ENCODE measurements at regions not wholly inside any gene's neighbourhood (a gene's known extent, or its start where the extent isn't known, plus 50 kb on each side); places are given as distances from the start of the nearest gene placed in this dataset.

DNA sequence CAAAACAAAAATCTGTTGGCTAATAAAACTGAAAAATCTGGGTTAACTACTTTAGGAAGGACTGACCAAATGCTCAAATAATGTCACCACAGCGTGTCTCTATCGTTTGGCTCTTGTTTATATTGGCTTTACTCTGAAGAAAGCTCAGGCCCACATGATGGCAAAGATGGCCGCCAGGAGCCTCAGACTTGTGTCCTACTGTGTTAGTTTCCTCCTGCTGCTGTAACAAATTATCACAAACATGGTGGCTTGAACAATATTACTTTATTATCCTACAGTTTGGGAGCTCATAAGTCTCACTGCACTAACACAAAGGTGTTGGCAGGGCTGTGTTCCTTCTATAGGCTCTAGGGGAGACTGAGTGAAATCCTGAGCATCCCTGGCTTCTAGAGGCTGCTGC lies 303.0 kb downstream of the DAD1 start:
- ATAC-seq (ENCODE audit: low read depth) (no peak), DNase-seq (no peak)
- no peak overlapping the region for H3K9ac ChIP-seq (ENCODE audit: low read length)
- intact Hi-C loops (cut with micrococcal nuclease): no loop called here
- H3K4me1 ChIP-seq (ENCODE audit: control insufficient read depth in 2 of 2, insufficient read depth in 2 of 2, low read length in 2 of 2): peaks cover 19 to 21% of the 10 kb centered on the region in 2 donors
- no peaks in the 10 kb centered on the region for H3K36me3 ChIP-seq (replicated peaks in 1 of 2; ENCODE audit: control extremely low read depth in 1 of 2, control insufficient read depth in 1 of 2, extremely low read depth in 1 of 2, insufficient read depth in 2 of 2, low read length in 1 of 2)
- 95% methylated on average over 2 of the region's 3 CpGs for WGBS (ENCODE audit: insufficient coverage)
- POLR2A ChIA-PET: no interaction called here
- Mint-ChIP-seq H3K9me3 (ENCODE audit: insufficient read depth) (no peaks in the 10 kb centered on the region), H3K4me1 (peaks cover 27% of the 10 kb centered on the region), H3K27ac (no peak overlapping the region), H3K4me3 (no peak overlapping the region), H3K27me3 (no peaks in the 10 kb centered on the region)
- CTCF ChIA-PET: interaction anchor here (1.0 kb wide), 1 partner anchor 9 kb away, joined by 4 read pairs; no protein-coding TSS in a partner anchor
- peaks cover 0 to 3% (median 1%) of the 10 kb centered on the region in 4 experiments for H3K27me3 ChIP-seq (replicated peaks in 1 of 4; ENCODE audit: control extremely low read depth in 1 of 4, control insufficient read depth in 3 of 4, insufficient read depth in 4 of 4, low read length in 3 of 4)
- H3K27ac ChIP-seq (ENCODE audit: low read length in 2 of 2): no peak overlapping the region
- H4K20me1 ChIP-seq (ENCODE audit: control insufficient read depth, insufficient read depth, low read length, poor library complexity, severe bottlenecking): no peaks in the 10 kb centered on the region
- TF ChIP-seq EZH2 (IDR thresholded peaks at IDR 0.05; ENCODE audit: borderline replicate concordance, insufficient read depth, low read depth, low read length, poor library complexity, severe bottlenecking): no peak
- TF ChIP-seq, protein P1, sequence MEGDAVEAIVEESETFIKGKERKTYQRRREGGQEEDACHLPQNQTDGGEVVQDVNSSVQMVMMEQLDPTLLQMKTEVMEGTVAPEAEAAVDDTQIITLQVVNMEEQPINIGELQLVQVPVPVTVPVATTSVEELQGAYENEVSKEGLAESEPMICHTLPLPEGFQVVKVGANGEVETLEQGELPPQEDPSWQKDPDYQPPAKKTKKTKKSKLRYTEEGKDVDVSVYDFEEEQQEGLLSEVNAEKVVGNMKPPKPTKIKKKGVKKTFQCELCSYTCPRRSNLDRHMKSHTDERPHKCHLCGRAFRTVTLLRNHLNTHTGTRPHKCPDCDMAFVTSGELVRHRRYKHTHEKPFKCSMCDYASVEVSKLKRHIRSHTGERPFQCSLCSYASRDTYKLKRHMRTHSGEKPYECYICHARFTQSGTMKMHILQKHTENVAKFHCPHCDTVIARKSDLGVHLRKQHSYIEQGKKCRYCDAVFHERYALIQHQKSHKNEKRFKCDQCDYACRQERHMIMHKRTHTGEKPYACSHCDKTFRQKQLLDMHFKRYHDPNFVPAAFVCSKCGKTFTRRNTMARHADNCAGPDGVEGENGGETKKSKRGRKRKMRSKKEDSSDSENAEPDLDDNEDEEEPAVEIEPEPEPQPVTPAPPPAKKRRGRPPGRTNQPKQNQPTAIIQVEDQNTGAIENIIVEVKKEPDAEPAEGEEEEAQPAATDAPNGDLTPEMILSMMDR (IDR thresholded peaks at IDR 0.05): no peak
- no peaks in the 10 kb centered on the region for H3K79me2 ChIP-seq (ENCODE audit: control insufficient read depth, insufficient read depth, low read length)
- H3K4me3 ChIP-seq (ENCODE audit: control extremely low read depth in 1 of 5, extremely low read depth in 1 of 5, insufficient read depth in 1 of 5, low read depth in 2 of 5, low read length in 4 of 5): no peak overlapping the region
- no peak overlapping the region for H2AFZ ChIP-seq (ENCODE audit: insufficient read depth, low read depth, low read length, poor library complexity, severe bottlenecking)
- H3K4me2 ChIP-seq (replicated peaks; ENCODE audit: low read depth, low read length, poor library complexity, severe bottlenecking): no peak overlapping the region
- H3K9me3 ChIP-seq (ENCODE audit: control extremely low read depth in 1 of 3, control insufficient read depth in 2 of 3, insufficient read depth in 1 of 3, low read length in 2 of 3): no peaks in the 10 kb centered on the region

DNA sequence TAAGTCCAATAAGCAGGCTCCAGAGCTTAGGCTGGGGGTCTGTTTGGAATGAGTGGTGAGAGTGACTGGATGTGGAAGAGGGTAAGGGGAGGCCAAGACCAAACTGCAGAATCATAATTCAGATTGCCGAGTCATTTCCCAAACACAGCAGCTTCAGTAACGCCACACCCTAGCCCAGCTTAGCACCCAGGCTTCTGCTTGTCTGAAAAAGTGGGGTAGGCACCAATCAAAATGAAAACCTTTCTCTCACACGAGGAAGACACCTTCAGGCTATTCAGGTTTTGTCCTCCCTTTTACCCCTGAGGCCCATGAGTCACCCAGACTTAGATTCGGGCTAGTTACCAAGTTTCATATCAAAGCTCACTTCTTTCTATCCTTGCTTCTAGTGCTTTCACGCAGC lies 306.1 kb downstream of the DAD1 start:
- POLR2A ChIA-PET: no interaction called here
- H4K20me1 ChIP-seq (ENCODE audit: control insufficient read depth, insufficient read depth, low read length, poor library complexity, severe bottlenecking): no peaks in the 10 kb centered on the region
- intact Hi-C loops (cut with micrococcal nuclease): loop anchor here (1.0 kb wide), 1 partner anchor 55 kb away; no protein-coding TSS in a partner anchor
- CTCF ChIA-PET: interaction anchor here (1.0 to 1.8 kb wide), 3 partner anchors 9 to 20 kb away, joined by 3 to 7 read pairs (median 5); no protein-coding TSS in a partner anchor
- no peaks in the 10 kb centered on the region for H3K79me2 ChIP-seq (ENCODE audit: control insufficient read depth, insufficient read depth, low read length)
- no peak overlapping the region for H3K9ac ChIP-seq (ENCODE audit: low read length)
- H3K27ac Mint-ChIP-seq: no peak overlapping the region
- no peaks in the 10 kb centered on the region for H3K27me3 Mint-ChIP-seq
- peaks cover 33% of the 10 kb centered on the region for H3K4me1 Mint-ChIP-seq
- H3K9me3 ChIP-seq (ENCODE audit: control extremely low read depth in 1 of 3, control insufficient read depth in 2 of 3, insufficient read depth in 1 of 3, low read length in 2 of 3): no peaks in the 10 kb centered on the region
- 44% methylated on average over 3 of the region's 5 CpGs for WGBS (ENCODE audit: insufficient coverage)
- no peaks in the 10 kb centered on the region for H3K9me3 Mint-ChIP-seq (ENCODE audit: insufficient read depth)
- H3K36me3 ChIP-seq (replicated peaks in 1 of 2; ENCODE audit: control extremely low read depth in 1 of 2, control insufficient read depth in 1 of 2, extremely low read depth in 1 of 2, insufficient read depth in 2 of 2, low read length in 1 of 2): no peaks in the 10 kb centered on the region
- DNase-seq (no peak), ATAC-seq (ENCODE audit: low read depth) (no peak)
- peak overlapping the region; percentile 7 for H3K4me2 ChIP-seq (replicated peaks; ENCODE audit: low read depth, low read length, poor library complexity, severe bottlenecking)
- no peak overlapping the region for H2AFZ ChIP-seq (ENCODE audit: insufficient read depth, low read depth, low read length, poor library complexity, severe bottlenecking)
- no peak overlapping the region for H3K27ac ChIP-seq (ENCODE audit: low read length in 2 of 2)
- TF ChIP-seq EZH2 (IDR thresholded peaks at IDR 0.05; ENCODE audit: borderline replicate concordance, insufficient read depth, low read depth, low read length, poor library complexity, severe bottlenecking): no peak
- TF ChIP-seq, protein P1 (IDR thresholded peaks at IDR 0.05): no peak
- peaks cover 21 to 24% of the 10 kb centered on the region in 2 donors for H3K4me1 ChIP-seq (ENCODE audit: control insufficient read depth in 2 of 2, insufficient read depth in 2 of 2, low read length in 2 of 2)
- no peak overlapping the region for H3K4me3 ChIP-seq (ENCODE audit: control extremely low read depth in 1 of 5, extremely low read depth in 1 of 5, insufficient read depth in 1 of 5, low read depth in 2 of 5, low read length in 4 of 5)
- peaks cover 0 to 4% (median 0%) of the 10 kb centered on the region in 4 experiments for H3K27me3 ChIP-seq (replicated peaks in 1 of 4; ENCODE audit: control extremely low read depth in 1 of 4, control insufficient read depth in 3 of 4, insufficient read depth in 4 of 4, low read length in 3 of 4)
- no peak overlapping the region for H3K4me3 Mint-ChIP-seq
